ENCODE measurements at regions not wholly inside any gene's neighbourhood (a gene's known extent, or its start where the extent isn't known, plus 50 kb on each side); places are given as distances from the start of the nearest gene placed in this dataset.
"Not testable (repeated sequence)": the region's sequence is repeated elsewhere in the genome, so short reads cannot be mapped to it uniquely, and the experiment has no call there.

DNA sequence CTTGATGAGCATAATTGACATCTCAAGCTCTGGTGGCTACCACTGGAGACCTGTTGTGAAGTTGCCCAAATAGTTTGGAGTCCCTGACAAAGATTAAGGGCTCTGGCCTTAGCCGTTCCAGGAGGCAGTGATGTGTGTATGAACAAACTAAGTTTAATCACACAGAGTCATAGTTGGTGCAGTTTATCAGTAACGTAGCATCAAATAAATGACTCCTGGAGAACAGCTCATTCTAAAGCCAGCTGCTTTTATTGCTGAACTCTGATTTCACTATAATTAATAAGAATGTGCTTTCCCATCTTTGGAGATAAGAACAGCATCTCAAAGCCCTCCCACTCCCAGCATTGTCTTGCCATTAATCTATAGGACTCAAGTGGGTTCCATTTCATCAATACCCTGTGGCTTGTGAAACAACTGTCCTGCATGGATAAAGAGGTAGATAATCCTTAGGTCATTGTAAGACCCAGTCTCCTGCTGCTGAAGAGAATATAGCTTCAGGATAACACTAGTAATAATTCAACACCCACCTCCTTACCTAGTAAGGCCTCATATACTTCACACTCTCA, 211.4 kb upstream of the THUMPD2 start:
- H3K9me3 ChIP-seq: no peaks in the 10 kb centered on the region
- no peak overlapping the region for H3K27ac ChIP-seq
- TF ChIP-seq POLR2AphosphoS5 (IDR thresholded peaks at IDR 0.05) (no peak), POLR2A (IDR thresholded peaks at IDR 0.05) (no peak)
- H3K4me3 ChIP-seq: no peak overlapping the region
- H3K4me1 ChIP-seq: no peaks in the 10 kb centered on the region
- intact Hi-C loops (cut with DNase I; ENCODE audit: low total_unique reads): no loop called here
- H3K36me3 ChIP-seq: no peaks in the 10 kb centered on the region
- no peak for DNase-seq
- H3K27me3 ChIP-seq: no peaks in the 10 kb centered on the region
- WGBS, 5 donors: 69 to 81% (median 71%) methylated on average over 2 of the region's 2 CpGs

DNA sequence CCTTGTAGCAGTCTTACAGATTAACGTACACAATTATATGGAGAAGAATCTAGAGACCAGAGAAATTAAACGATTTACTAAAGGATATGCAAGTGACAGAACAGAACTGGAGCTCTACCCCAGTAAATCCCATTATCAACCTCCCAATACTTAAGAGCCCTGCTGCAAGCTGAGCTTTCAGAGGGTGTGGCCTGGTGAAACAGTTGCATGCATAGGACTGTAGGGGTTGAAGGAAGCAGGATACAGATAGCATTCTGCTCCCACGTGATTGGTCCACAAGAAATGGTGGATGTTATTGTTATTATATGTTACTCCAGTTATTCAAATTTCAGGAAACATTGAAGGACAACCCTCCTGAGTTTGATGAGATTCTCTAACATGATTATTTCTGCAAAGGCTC, 210.8 kb upstream of the THUMPD2 start:
- no peak for DNase-seq
- 37 to 70% (median 46%) methylated on average over 3 of the region's 3 CpGs for WGBS, 5 donors
- H3K4me3 ChIP-seq: no peak overlapping the region
- intact Hi-C loops (cut with DNase I; ENCODE audit: low total_unique reads): no loop called here
- no peaks in the 10 kb centered on the region for H3K9me3 ChIP-seq
- TF ChIP-seq POLR2A (IDR thresholded peaks at IDR 0.05): no peak
- no peak for TF ChIP-seq POLR2AphosphoS5 (IDR thresholded peaks at IDR 0.05)
- TF ChIP-seq, protein P1, sequence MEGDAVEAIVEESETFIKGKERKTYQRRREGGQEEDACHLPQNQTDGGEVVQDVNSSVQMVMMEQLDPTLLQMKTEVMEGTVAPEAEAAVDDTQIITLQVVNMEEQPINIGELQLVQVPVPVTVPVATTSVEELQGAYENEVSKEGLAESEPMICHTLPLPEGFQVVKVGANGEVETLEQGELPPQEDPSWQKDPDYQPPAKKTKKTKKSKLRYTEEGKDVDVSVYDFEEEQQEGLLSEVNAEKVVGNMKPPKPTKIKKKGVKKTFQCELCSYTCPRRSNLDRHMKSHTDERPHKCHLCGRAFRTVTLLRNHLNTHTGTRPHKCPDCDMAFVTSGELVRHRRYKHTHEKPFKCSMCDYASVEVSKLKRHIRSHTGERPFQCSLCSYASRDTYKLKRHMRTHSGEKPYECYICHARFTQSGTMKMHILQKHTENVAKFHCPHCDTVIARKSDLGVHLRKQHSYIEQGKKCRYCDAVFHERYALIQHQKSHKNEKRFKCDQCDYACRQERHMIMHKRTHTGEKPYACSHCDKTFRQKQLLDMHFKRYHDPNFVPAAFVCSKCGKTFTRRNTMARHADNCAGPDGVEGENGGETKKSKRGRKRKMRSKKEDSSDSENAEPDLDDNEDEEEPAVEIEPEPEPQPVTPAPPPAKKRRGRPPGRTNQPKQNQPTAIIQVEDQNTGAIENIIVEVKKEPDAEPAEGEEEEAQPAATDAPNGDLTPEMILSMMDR (IDR thresholded peaks at IDR 0.05): no peak
- H3K27ac ChIP-seq: no peak overlapping the region
- no peaks in the 10 kb centered on the region for H3K4me1 ChIP-seq
- H3K27me3 ChIP-seq: no peaks in the 10 kb centered on the region
- H3K36me3 ChIP-seq: no peaks in the 10 kb centered on the region

DNA sequence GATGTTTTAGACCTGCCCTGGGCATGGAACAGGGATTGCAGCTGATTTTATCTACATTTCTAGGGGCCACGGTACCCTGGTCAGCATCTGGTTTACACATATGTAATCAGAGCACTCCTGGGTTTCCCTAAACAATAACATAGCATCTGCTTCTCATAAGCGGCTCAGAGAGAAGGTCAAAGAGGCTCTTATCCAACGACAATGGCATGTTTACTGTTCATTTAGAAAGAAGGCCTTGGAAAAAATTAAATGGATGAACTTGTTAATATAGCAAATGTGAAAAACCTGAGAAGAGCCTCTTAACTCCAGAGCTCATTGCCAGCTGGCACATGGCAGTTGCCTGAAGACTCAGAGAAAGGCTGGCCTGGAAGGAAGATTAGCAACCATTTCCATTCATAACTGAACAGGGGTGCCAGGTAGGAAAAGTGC, 202.8 kb upstream of the THUMPD2 start:
- peak in 1 of 2 donors; percentile 20 for DNase-seq
- Histone ChIP-seq H3K4me1 (no peaks in the 10 kb centered on the region), H3K36me3 (no peaks in the 10 kb centered on the region), H3K27ac (no peak overlapping the region), H3K4me3 (no peak overlapping the region), H3K27me3 (no peaks in the 10 kb centered on the region), H3K9me3 (no peaks in the 10 kb centered on the region)
- TF ChIP-seq EP300 (IDR thresholded peaks at IDR 0.05): no peak
- TF ChIP-seq POLR2A (IDR thresholded peaks at IDR 0.05): no peak
- TF ChIP-seq POLR2AphosphoS5 (IDR thresholded peaks at IDR 0.05): no peak
- TF ChIP-seq, protein P1 (IDR thresholded peaks at IDR 0.05): no peak
- 54 to 67% (median 63%) methylated on average over 3 of the region's 3 CpGs for WGBS, 5 donors
- intact Hi-C loops (cut with DNase I; ENCODE audit: low total_unique reads): no loop called here

DNA sequence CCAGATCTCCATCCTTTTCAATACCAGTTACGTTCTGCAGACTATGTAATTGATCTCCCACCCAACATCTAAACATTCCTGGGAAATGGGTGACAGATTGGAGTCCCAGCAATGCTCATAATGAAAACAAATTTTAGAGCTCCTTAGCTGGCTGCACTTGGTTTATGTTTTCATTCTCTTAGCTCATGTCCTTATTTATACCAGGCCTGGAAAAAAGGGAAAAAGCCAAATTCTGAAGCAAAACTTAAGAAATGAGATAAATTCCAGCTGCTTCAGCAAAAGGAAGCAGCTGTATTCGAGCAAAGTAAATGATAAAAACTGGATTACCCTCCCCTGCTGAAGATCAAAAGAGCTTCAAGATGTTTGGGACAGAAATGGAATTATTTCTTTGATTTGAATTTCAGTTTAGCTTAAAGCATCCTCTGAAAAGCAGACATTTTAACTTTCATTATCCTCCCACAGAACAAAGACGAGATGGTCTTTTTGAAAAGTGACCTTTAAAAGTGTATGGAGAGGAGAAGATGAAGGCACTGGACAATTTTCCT, 196.5 kb upstream of the THUMPD2 start:
- Histone ChIP-seq H3K27me3 (no peaks in the 10 kb centered on the region), H3K4me3 (no peak overlapping the region), H3K4me1 (no peaks in the 10 kb centered on the region), H3K9me3 (no peaks in the 10 kb centered on the region), H3K27ac (no peak overlapping the region), H3K36me3 (no peaks in the 10 kb centered on the region)
- TF ChIP-seq POLR2A (IDR thresholded peaks at IDR 0.05): no peak
- whole genome bisulfite sequencing, 5 donors: 46 to 65% (median 61%) methylated on average over 3 of the region's 3 CpGs
- DNase-seq: peak in 1 of 2 donors; percentile 54
- intact Hi-C loops (cut with DNase I; ENCODE audit: low total_unique reads): no loop called here

DNA sequence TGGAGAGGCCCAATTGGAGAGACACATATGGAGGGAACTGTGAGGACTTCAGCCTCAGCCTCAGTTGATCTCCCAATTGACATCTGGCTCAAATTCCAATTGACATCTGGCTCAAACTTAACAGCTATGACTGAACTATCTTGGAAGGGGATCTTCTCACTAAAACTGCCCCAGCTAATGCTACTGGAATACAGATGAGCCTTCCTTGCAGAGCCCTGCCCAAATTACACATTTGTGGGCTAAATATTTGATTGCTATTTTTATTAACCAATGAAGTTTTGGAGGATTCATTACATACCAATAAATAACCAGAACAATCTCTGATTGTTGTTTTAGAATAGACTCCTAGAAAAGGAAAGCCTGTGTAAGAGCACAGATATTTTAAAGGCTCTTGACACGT, 189.0 kb upstream of the THUMPD2 start:
- H3K9me3 ChIP-seq: peaks cover 0 to 7% (median 6%) of the 10 kb centered on the region in 4 donors
- no peaks in the 10 kb centered on the region for H3K4me1 ChIP-seq
- WGBS, 5 donors: 79 to 89% (median 84%) methylated on average over 1 of the region's 1 CpG
- no peak overlapping the region for H3K27ac ChIP-seq
- no peak for DNase-seq
- H3K4me3 ChIP-seq: no peak overlapping the region
- TF ChIP-seq, protein P1 (IDR thresholded peaks at IDR 0.05): no peak
- no peak for TF ChIP-seq POLR2A (IDR thresholded peaks at IDR 0.05)
- TF ChIP-seq POLR2AphosphoS5 (IDR thresholded peaks at IDR 0.05): no peak
- TF ChIP-seq EP300 (IDR thresholded peaks at IDR 0.05): no peak
- H3K36me3 ChIP-seq: no peaks in the 10 kb centered on the region
- no peaks in the 10 kb centered on the region for H3K27me3 ChIP-seq
- intact Hi-C loops (cut with DNase I; ENCODE audit: low total_unique reads): no loop called here

DNA sequence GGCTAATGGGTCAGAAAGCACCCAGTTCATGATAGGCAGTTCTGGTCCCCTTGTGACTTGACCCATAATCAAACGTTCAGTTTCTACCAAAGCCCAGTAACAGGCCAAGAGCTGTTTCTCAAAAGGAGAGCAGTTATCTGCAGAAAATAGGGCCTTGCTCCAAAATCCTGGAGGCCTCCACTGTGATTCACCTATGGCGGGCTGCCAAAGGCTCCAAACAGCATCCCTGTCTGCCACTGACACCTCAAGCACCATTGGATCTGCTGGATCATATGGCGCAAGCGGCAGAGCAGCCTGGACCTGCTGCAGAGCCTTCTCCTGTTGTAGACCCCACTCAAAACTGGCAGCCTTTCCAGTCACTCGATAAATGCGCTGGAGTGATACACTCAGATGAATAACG, 181.6 kb upstream of the THUMPD2 start:
- H3K9me3 ChIP-seq; DNase-seq; intact Hi-C loops (cut with DNase I; ENCODE audit: low total_unique reads); H3K36me3 ChIP-seq; H3K4me3 ChIP-seq; H3K4me1 ChIP-seq; H3K27ac ChIP-seq; H3K27me3 ChIP-seq: not testable (repeated sequence)
- 75 to 88% (median 80%) methylated on average over 4 to 7 of the region's 7 CpGs for WGBS, 5 donors

All from stomach (tissue), 8 donors.